Lung (tissue), 11 donors: ENCODE measurements at regions not wholly inside any gene's neighbourhood (a gene's known extent, or its start where the extent isn't known, plus 50 kb on each side); places are given as distances from the start of the nearest gene placed in this dataset.

Experiments
- ATAC-seq: fragments of 200-7000 bp; cut with Tn5 transposase; one replicate; pipeline ENCODE4 v1.9.1; 2020; ENCODE audit warnings: moderate number of reproducible peaks; ENCODE audit not compliant: insufficient read depth, low FRiP score
- DNase-seq, 3 donors: peaks; one replicate each; pipeline ENCODE4 v3.0.0-alpha.2; 2013 to 2017
- H3K27ac ChIP-seq, 2 donors: one replicate each; pipeline ENCODE4 v1.5.1; 2013; ENCODE audit warnings: mild to moderate bottlenecking in 2 of 2, moderate library complexity in 2 of 2, control low read depth in 1 of 2, inconsistent platforms in 1 of 2, low read depth in 1 of 2, low read length in 1 of 2
- H3K27me3 ChIP-seq, 3 donors: one replicate each; pipeline ENCODE4 v1.5.1; 2013; ENCODE audit warnings: low read length in 2 of 3; ENCODE audit not compliant: control insufficient read depth in 3 of 3, insufficient read depth in 3 of 3
- H3K36me3 ChIP-seq, 4 donors: one replicate each; pipeline ENCODE4 v1.5.1; 2013; ENCODE audit warnings: low read length in 4 of 4, mild to moderate bottlenecking in 1 of 4, moderate library complexity in 1 of 4; ENCODE audit not compliant: control insufficient read depth in 4 of 4, insufficient read depth in 4 of 4
- H3K4me1 ChIP-seq, 5 donors: one replicate each; pipeline ENCODE4 v1.5.1; 2013; ENCODE audit warnings: low read length in 5 of 5, mild to moderate bottlenecking in 2 of 5, moderate library complexity in 1 of 5; ENCODE audit not compliant: control insufficient read depth in 5 of 5, insufficient read depth in 5 of 5
- H3K4me3 ChIP-seq: one replicate; pipeline ENCODE4 v1.5.1; 2013; ENCODE audit warnings: mild to moderate bottlenecking, control low read depth, moderate library complexity
- H3K9ac ChIP-seq, 2 donors: one replicate each; pipeline ENCODE4 v1.5.1; 2013; ENCODE audit warnings: low read length in 2 of 2, control low read depth in 1 of 2; ENCODE audit not compliant: insufficient read depth in 1 of 2
- H3K9me3 ChIP-seq, 4 donors: one replicate each; pipeline ENCODE4 v1.5.1; 2013; ENCODE audit warnings: low read length in 3 of 4, mild to moderate bottlenecking in 1 of 4, moderate library complexity in 1 of 4; ENCODE audit not compliant: control insufficient read depth in 4 of 4, insufficient read depth in 3 of 4
- CTCF ChIP-seq: IDR thresholded peaks from 2 replicates; pipeline ENCODE4 v1.5.1; 2012; ENCODE audit warnings: mild to moderate bottlenecking; ENCODE audit errors: control extremely low read depth, extremely low read depth
- WGBS, 2 donors: extraction: QIAGEN DNeasy Blood & Tissue Kit; methylation state at CpG; one replicate each; pipeline ENCODE4 v1.1.7; 2013; 5-methylcytosine and 5-hydroxymethylcytosine counted together
- donor health status: control.
- donor health status: control.
- donor health status: Bipolar disorder and iron deficiency.
- donor health status: healthy.
- donor health status: DM: yes; HTN: yes; CAD: no.

- no peaks in the 10 kb centered on the region for H3K27me3 ChIP-seq
- H3K4me1 ChIP-seq: peaks cover 0 to 26% (median 0%) of the 10 kb centered on the region in 5 donors
- no peak for TF ChIP-seq CTCF
- no peak overlapping the region for H3K4me3 ChIP-seq
- ATAC-seq (no peak), DNase-seq (no peak)
- no peaks in the 10 kb centered on the region for H3K36me3 ChIP-seq
- H3K9ac ChIP-seq: no peak overlapping the region
- H3K27ac ChIP-seq: no peak overlapping the region
- peaks cover 0 to 8% (median 0%) of the 10 kb centered on the region in 4 donors for H3K9me3 ChIP-seq
Observed at GRCh38 chr5:56302027-56302426, 68.9 kb upstream of the ANKRD55 start.

- Histone ChIP-seq H3K27ac (no peak overlapping the region), H3K9me3 (no peaks in the 10 kb centered on the region), H3K4me1 (peaks cover 0 to 26% (median 0%) of the 10 kb centered on the region in 5 donors), H3K27me3 (no peaks in the 10 kb centered on the region), H3K9ac (no peak overlapping the region), H3K4me3 (no peak overlapping the region), H3K36me3 (no peaks in the 10 kb centered on the region)
- WGBS, 2 donors: 86 to 100% methylated on average over 2 of the region's 2 CpGs
- ATAC-seq (no peak), DNase-seq (no peak)
- no peak for TF ChIP-seq CTCF
Observed at GRCh38 chr5:56301069-56301468, 67.9 kb upstream of the ANKRD55 start.

- Histone ChIP-seq H3K4me1 (peaks cover 0 to 17% (median 0%) of the 10 kb centered on the region in 5 donors), H3K36me3 (no peaks in the 10 kb centered on the region), H3K27me3 (no peaks in the 10 kb centered on the region), H3K9ac (no peak overlapping the region), H3K4me3 (no peak overlapping the region), H3K27ac (no peak overlapping the region), H3K9me3 (no peaks in the 10 kb centered on the region)
- 64 to 88% methylated on average over 5 of the region's 5 CpGs for WGBS, 2 donors
- no peak for TF ChIP-seq CTCF
- DNase-seq (peak in 1 of 3 donors; percentile 46), ATAC-seq (no peak)
Observed at GRCh38 chr5:56299212-56299611, 66.1 kb upstream of the ANKRD55 start.

- Histone ChIP-seq H3K9ac (no peak overlapping the region), H3K9me3 (no peaks in the 10 kb centered on the region), H3K27ac (no peak overlapping the region), H3K4me1 (peaks cover 0 to 17% (median 0%) of the 10 kb centered on the region in 5 donors), H3K27me3 (no peaks in the 10 kb centered on the region), H3K4me3 (no peak overlapping the region), H3K36me3 (no peaks in the 10 kb centered on the region)
- 86 to 89% methylated on average over 8 of the region's 8 CpGs for WGBS, 2 donors
- ATAC-seq: no peak
- DNase-seq: no peak
- TF ChIP-seq CTCF: no peak
Observed at GRCh38 chr5:56298336-56299090, 65.4 kb upstream of the ANKRD55 start.
